Liver (tissue), 8 donors: ENCODE measurements at regions not wholly inside any gene's neighbourhood (a gene's known extent, or its start where the extent isn't known, plus 50 kb on each side); places are given as distances from the start of the nearest gene placed in this dataset.

ENCODE experiments used
- DNase-seq: peaks from one replicate; pipeline ENCODE4 v3.0.0-alpha.2; 2017; ENCODE audit warnings: low spot score
- H3K27ac ChIP-seq, 2 donors: one replicate each; pipeline ENCODE4 v1.7.0; 2013; ENCODE audit warnings: inconsistent platforms in 2 of 2, low read length in 2 of 2, control low read depth in 1 of 2, low read depth in 1 of 2, mild to moderate bottlenecking in 1 of 2
- H3K27me3 ChIP-seq, 4 donors: one replicate each; pipeline versions ENCODE4 v1.6.1 to v1.7.0; 2013; ENCODE audit warnings: low read length in 3 of 4, inconsistent platforms in 1 of 4, mild to moderate bottlenecking in 1 of 4, moderate library complexity in 1 of 4; ENCODE audit not compliant: control insufficient read depth in 4 of 4, insufficient read depth in 4 of 4
- H3K36me3 ChIP-seq, 4 donors: one replicate each; pipeline versions ENCODE4 v1.6.1 to v1.7.0; 2013; ENCODE audit warnings: low read length in 3 of 4, mild to moderate bottlenecking in 3 of 4, low read depth in 1 of 4, moderate library complexity in 1 of 4; ENCODE audit not compliant: control insufficient read depth in 4 of 4, insufficient read depth in 3 of 4
- H3K4me1 ChIP-seq, 4 donors: one replicate each; pipeline versions ENCODE4 v1.6.1 to v1.7.0; 2013; ENCODE audit warnings: low read length in 3 of 4, mild to moderate bottlenecking in 3 of 4, moderate library complexity in 1 of 4; ENCODE audit not compliant: control insufficient read depth in 4 of 4, insufficient read depth in 4 of 4
- H3K4me3 ChIP-seq, 3 donors: one replicate each; pipeline versions ENCODE4 v1.6.1 to v1.7.0; 2013; ENCODE audit warnings: low read length in 3 of 3, control low read depth in 1 of 3, low read depth in 1 of 3, mild to moderate bottlenecking in 1 of 3
- H3K9ac ChIP-seq, 2 donors: one replicate each; pipeline ENCODE4 v1.7.0; 2013; ENCODE audit warnings: low read length in 2 of 2, mild to moderate bottlenecking in 2 of 2, moderate library complexity in 2 of 2, control low read depth in 1 of 2, low read depth in 1 of 2
- H3K9me3 ChIP-seq, 4 donors: one replicate each; pipeline versions ENCODE4 v1.6.1 to v1.7.0; 2013; ENCODE audit warnings: low read length in 3 of 4; ENCODE audit not compliant: control insufficient read depth in 4 of 4
- FOXA1 ChIP-seq: IDR thresholded peaks from 2 replicates; pipeline ENCODE4 v1.6.1; 2016; ENCODE audit warnings: antibody characterized with exemption
- FOXA2 ChIP-seq: IDR thresholded peaks from 2 replicates; pipeline ENCODE4 v1.6.1; 2016; ENCODE audit warnings: antibody characterized with exemption
- GABPA ChIP-seq, 2 donors: IDR thresholded peaks in 1 of 2; conservative IDR thresholded peaks in 1 of 2; 2 replicates each; pipeline ENCODE4 v1.6.1; 2016; ENCODE audit warnings: antibody characterized with exemption in 2 of 2, mild to moderate bottlenecking in 1 of 2, moderate library complexity in 1 of 2
- HNF4A ChIP-seq, 2 donors: conservative IDR thresholded peaks; 2 replicates each; pipeline ENCODE4 v1.6.1; 2016; ENCODE audit warnings: antibody characterized with exemption in 2 of 2, mild to moderate bottlenecking in 2 of 2
- HNF4G ChIP-seq: IDR thresholded peaks from 2 replicates; pipeline ENCODE4 v1.6.1; 2016; ENCODE audit warnings: antibody characterized with exemption
- JUND ChIP-seq, 2 donors: IDR thresholded peaks; 2 replicates each; pipeline ENCODE4 v1.6.1; 2016; ENCODE audit warnings: antibody characterized with exemption in 2 of 2
- NR2F2 ChIP-seq: IDR thresholded peaks from 2 replicates; pipeline ENCODE4 v1.6.1; 2016; ENCODE audit warnings: antibody characterized with exemption
- RAD21 ChIP-seq, 2 donors: IDR thresholded peaks; 2 replicates each; pipeline ENCODE4 v1.6.1; 2016; ENCODE audit warnings: antibody characterized with exemption in 2 of 2, mild to moderate bottlenecking in 2 of 2
- RXRA ChIP-seq, 2 donors: IDR thresholded peaks; 2 replicates each; pipeline ENCODE4 v1.6.1; 2017 to 2018; ENCODE audit warnings: antibody characterized with exemption in 2 of 2, mild to moderate bottlenecking in 1 of 2
- SP1 ChIP-seq: IDR thresholded peaks from 2 replicates; pipeline ENCODE4 v1.6.1; 2018; ENCODE audit warnings: antibody characterized with exemption, mild to moderate bottlenecking
- TAF1 ChIP-seq: conservative IDR thresholded peaks from 2 replicates; pipeline ENCODE4 v1.6.1; 2016; ENCODE audit warnings: antibody characterized with exemption, mild to moderate bottlenecking
- YY1 ChIP-seq: IDR thresholded peaks from 2 replicates; pipeline ENCODE4 v1.6.1; 2016; ENCODE audit warnings: antibody characterized with exemption, mild to moderate bottlenecking
- WGBS: extraction: QIAGEN DNeasy Blood & Tissue Kit; methylation state at CpG from one replicate; pipeline ENCODE4 v1.1.7; 2013; 5-methylcytosine and 5-hydroxymethylcytosine counted together
- TF ChIP-seq, protein P1 (sequence below): IDR thresholded peaks from 2 replicates; pipeline ENCODE4 v1.6.1; 2016; ENCODE audit warnings: antibody characterized with exemption
- TF ChIP-seq, protein P2 (sequence below): IDR thresholded peaks from 2 replicates; pipeline ENCODE4 v1.6.1; 2016; ENCODE audit warnings: antibody characterized with exemption, mild to moderate bottlenecking
- TF ChIP-seq, protein P3 (sequence below): IDR thresholded peaks from 2 replicates; pipeline ENCODE4 v1.6.1; 2016; ENCODE audit warnings: antibody characterized with exemption
- TF ChIP-seq, protein P4 (sequence below): fragments of 150-350 bp; IDR thresholded peaks from 2 replicates; pipeline ENCODE4 v1.5.1; 2017; ENCODE audit warnings: improper control_type of control experiment, low read depth, low read length; ENCODE audit not compliant: missing input control
- TF ChIP-seq, protein P5 (sequence below): IDR thresholded peaks from 2 replicates; pipeline ENCODE4 v1.6.1; 2016; ENCODE audit warnings: antibody characterized with exemption
- donor health status: healthy.
- donor health status: healthy.
- donor health status: healthy.
- donor health status: healthy.
- donor health status: healthy.

DNA sequence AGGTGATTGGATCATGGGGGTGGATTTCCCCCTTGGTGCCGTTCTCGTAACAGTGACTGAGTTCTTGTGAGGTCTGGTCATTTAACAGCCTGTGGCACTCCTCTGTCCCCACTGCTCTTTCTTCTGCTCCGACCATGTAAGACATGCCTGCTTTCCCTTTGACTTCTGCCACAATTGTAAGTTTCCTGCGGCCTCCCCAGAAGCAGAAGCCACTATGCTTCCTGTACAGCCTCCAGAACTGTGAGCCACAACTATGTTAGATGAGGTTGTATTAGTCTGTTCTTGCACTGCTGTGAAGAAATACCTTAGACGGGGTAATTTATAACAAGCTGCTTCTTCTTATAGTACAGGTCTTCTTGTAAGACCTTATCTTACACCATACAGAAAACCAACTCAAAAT lies 241.7 kb upstream of the KLF14 start:
- Histone ChIP-seq H3K4me1 (no peaks in the 10 kb centered on the region), H3K4me3 (no peak overlapping the region), H3K27me3 (no peaks in the 10 kb centered on the region), H3K27ac (no peak overlapping the region), H3K9me3 (no peaks in the 10 kb centered on the region), H3K36me3 (peaks cover 0 to 6% (median 3%) of the 10 kb centered on the region in 4 donors), H3K9ac (no peak overlapping the region)
- WGBS: 92% methylated on average over 5 of the region's 5 CpGs
- no peak for DNase-seq
- no peak for TF ChIP-seq YY1
- no peak for TF ChIP-seq NR2F2
- TF ChIP-seq, protein P1, sequence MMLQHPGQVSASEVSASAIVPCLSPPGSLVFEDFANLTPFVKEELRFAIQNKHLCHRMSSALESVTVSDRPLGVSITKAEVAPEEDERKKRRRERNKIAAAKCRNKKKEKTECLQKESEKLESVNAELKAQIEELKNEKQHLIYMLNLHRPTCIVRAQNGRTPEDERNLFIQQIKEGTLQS: no peak
- TF ChIP-seq RAD21 (IDR thresholded peaks at IDR 0.05): no peak

DNA sequence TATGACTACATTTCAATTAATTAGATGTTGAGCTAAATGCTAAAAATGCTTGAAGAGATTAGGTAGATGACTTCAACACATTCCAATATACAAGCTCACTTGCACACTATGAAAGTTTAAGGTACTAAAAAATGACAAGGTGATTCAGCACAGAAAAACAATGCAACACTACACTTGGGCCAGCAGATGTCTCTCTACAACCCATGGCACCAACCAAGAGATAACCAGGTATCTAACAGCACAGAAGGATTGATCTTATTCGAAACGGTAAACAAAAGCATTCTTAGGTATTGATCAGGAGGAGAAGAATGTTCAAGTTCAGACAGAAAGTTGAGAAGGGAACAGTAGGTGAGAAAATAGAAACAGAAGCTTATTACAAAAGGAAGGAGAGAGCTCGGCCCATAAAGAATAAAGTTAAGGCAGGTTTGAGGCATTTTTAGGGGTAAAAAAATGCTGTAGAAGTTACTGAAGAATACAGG lies 248.2 kb upstream of the KLF14 start:
- Histone ChIP-seq H3K4me3 (no peak overlapping the region), H3K27me3 (no peaks in the 10 kb centered on the region), H3K4me1 (peaks cover 0 to 18% (median 12%) of the 10 kb centered on the region in 4 donors), H3K9ac (no peak overlapping the region), H3K9me3 (no peaks in the 10 kb centered on the region), H3K27ac (peak overlapping the region in 1 of 2 donors; percentile 28), H3K36me3 (peaks cover 0 to 14% (median 4%) of the 10 kb centered on the region in 4 donors)
- DNase-seq: no peak
- WGBS: 28% methylated on average over 3 of the region's 3 CpGs
- no peak for TF ChIP-seq HNF4A (conservative IDR thresholded peaks at IDR 0.05)
- TF ChIP-seq, protein P2, sequence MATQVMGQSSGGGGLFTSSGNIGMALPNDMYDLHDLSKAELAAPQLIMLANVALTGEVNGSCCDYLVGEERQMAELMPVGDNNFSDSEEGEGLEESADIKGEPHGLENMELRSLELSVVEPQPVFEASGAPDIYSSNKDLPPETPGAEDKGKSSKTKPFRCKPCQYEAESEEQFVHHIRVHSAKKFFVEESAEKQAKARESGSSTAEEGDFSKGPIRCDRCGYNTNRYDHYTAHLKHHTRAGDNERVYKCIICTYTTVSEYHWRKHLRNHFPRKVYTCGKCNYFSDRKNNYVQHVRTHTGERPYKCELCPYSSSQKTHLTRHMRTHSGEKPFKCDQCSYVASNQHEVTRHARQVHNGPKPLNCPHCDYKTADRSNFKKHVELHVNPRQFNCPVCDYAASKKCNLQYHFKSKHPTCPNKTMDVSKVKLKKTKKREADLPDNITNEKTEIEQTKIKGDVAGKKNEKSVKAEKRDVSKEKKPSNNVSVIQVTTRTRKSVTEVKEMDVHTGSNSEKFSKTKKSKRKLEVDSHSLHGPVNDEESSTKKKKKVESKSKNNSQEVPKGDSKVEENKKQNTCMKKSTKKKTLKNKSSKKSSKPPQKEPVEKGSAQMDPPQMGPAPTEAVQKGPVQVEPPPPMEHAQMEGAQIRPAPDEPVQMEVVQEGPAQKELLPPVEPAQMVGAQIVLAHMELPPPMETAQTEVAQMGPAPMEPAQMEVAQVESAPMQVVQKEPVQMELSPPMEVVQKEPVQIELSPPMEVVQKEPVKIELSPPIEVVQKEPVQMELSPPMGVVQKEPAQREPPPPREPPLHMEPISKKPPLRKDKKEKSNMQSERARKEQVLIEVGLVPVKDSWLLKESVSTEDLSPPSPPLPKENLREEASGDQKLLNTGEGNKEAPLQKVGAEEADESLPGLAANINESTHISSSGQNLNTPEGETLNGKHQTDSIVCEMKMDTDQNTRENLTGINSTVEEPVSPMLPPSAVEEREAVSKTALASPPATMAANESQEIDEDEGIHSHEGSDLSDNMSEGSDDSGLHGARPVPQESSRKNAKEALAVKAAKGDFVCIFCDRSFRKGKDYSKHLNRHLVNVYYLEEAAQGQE: no peak
- TF ChIP-seq, protein P3, sequence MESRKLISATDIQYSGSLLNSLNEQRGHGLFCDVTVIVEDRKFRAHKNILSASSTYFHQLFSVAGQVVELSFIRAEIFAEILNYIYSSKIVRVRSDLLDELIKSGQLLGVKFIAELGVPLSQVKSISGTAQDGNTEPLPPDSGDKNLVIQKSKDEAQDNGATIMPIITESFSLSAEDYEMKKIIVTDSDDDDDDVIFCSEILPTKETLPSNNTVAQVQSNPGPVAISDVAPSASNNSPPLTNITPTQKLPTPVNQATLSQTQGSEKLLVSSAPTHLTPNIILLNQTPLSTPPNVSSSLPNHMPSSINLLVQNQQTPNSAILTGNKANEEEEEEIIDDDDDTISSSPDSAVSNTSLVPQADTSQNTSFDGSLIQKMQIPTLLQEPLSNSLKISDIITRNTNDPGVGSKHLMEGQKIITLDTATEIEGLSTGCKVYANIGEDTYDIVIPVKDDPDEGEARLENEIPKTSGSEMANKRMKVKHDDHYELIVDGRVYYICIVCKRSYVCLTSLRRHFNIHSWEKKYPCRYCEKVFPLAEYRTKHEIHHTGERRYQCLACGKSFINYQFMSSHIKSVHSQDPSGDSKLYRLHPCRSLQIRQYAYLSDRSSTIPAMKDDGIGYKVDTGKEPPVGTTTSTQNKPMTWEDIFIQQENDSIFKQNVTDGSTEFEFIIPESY: no peak
- TF ChIP-seq, protein P1: no peak
- no peak for TF ChIP-seq GABPA (IDR thresholded peaks at IDR 0.05 in 1 of 2, conservative IDR thresholded peaks at IDR 0.05 in 1 of 2)
- no peak for TF ChIP-seq FOXA2
- no peak for TF ChIP-seq YY1
- no peak for TF ChIP-seq FOXA1
- no peak for TF ChIP-seq HNF4G
- no peak for TF ChIP-seq NR2F2
- no peak for TF ChIP-seq TAF1
- TF ChIP-seq, protein P4, sequence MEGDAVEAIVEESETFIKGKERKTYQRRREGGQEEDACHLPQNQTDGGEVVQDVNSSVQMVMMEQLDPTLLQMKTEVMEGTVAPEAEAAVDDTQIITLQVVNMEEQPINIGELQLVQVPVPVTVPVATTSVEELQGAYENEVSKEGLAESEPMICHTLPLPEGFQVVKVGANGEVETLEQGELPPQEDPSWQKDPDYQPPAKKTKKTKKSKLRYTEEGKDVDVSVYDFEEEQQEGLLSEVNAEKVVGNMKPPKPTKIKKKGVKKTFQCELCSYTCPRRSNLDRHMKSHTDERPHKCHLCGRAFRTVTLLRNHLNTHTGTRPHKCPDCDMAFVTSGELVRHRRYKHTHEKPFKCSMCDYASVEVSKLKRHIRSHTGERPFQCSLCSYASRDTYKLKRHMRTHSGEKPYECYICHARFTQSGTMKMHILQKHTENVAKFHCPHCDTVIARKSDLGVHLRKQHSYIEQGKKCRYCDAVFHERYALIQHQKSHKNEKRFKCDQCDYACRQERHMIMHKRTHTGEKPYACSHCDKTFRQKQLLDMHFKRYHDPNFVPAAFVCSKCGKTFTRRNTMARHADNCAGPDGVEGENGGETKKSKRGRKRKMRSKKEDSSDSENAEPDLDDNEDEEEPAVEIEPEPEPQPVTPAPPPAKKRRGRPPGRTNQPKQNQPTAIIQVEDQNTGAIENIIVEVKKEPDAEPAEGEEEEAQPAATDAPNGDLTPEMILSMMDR: peak; percentile 67
- TF ChIP-seq JUND (IDR thresholded peaks at IDR 0.05): no peak
- TF ChIP-seq, protein P5, sequence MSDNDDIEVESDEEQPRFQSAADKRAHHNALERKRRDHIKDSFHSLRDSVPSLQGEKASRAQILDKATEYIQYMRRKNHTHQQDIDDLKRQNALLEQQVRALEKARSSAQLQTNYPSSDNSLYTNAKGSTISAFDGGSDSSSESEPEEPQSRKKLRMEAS: no peak
- peak; percentile 90 to 96 for TF ChIP-seq RAD21 (IDR thresholded peaks at IDR 0.05)
- TF ChIP-seq RXRA (IDR thresholded peaks at IDR 0.05): no peak
- TF ChIP-seq SP1: no peak
